Ovary (tissue), 7 donors: ENCODE measurements at regions not wholly inside any gene's neighbourhood (a gene's known extent, or its start where the extent isn't known, plus 50 kb on each side); places are given as distances from the start of the nearest gene placed in this dataset.

Source experiments
- DNase-seq, 5 donors: peaks; one replicate each; pipeline ENCODE4 v3.0.0-alpha.2; 2019 to 2020
- H3K27ac ChIP-seq, 2 donors: fragments of 200-600 bp; one replicate each; pipeline versions ENCODE4 v1.5.1 to v1.8.0; 2019 to 2022
- H3K27me3 ChIP-seq: fragments of 200-600 bp; one replicate; pipeline ENCODE4 v1.8.0; 2022
- H3K36me3 ChIP-seq: fragments of 200-600 bp; sonication (generic); one replicate; pipeline ENCODE4 v1.5.1; 2019
- H3K4me1 ChIP-seq: one replicate; pipeline ENCODE4 v1.8.1; 2013; ENCODE audit warnings: mild to moderate bottlenecking, moderate library complexity; ENCODE audit not compliant: insufficient read depth
- H3K4me3 ChIP-seq: fragments of 200-600 bp; sonication (generic); one replicate; pipeline ENCODE4 v1.5.1; 2017
- H3K9me3 ChIP-seq, 2 donors: fragments of 200-600 bp in 1 of 2; sonication (generic) in 1 of 2; one replicate each; pipeline versions ENCODE4 v1.5.1 to v1.8.1; 2013 to 2019; ENCODE audit warnings: mild to moderate bottlenecking in 1 of 2, moderate library complexity in 1 of 2
- EP300 ChIP-seq: sonication (generic); formaldehyde crosslinking; IDR thresholded peaks from one replicate; pipeline ENCODE4 v1.6.1; 2017; ENCODE audit warnings: antibody characterized with exemption
- POLR2A ChIP-seq: fragments of 450-650 bp; IDR thresholded peaks from one replicate; pipeline ENCODE4 v1.6.1; 2017; ENCODE audit warnings: antibody characterized with exemption, mild to moderate bottlenecking, moderate library complexity
- WGBS, 3 donors: extraction: QIAGEN DNeasy Blood & Tissue Kit in 1 of 3; methylation state at CpG; one replicate each; pipeline versions ENCODE4 v1.1.5 to v1.1.7; 2013 to 2017; 5-methylcytosine and 5-hydroxymethylcytosine counted together
- intact Hi-C, 4 donors: fragments of 100-400 bp; cut with DNase I; formaldehyde crosslinking; loops; one replicate each; pipeline versions ENCODE4 v1.11.0 to v1.15.1; 2022 to 2023
- TF ChIP-seq, protein P1 (sequence below), 3 donors: fragments of 450-650 bp in 2 of 3; fragments of 200-600 bp in 1 of 3; IDR thresholded peaks; one replicate each; pipeline versions ENCODE4 v1.5.1 to v1.8.0; 2016 to 2022; ENCODE audit warnings: antibody characterized with exemption in 3 of 3, mild to moderate bottlenecking in 1 of 3
- donor health status: DM: no; HTN: no; CAD: no; lungs with moderate emphysema.
- donor health status: DM: no; HTN: no; CAD: no.
- donor health status: Bipolar disorder and iron deficiency.
- donor health status: DM: no; HTN: no; CAD: no.
- donor health status: DM: yes; HTN: yes; CAD: no.

DNA sequence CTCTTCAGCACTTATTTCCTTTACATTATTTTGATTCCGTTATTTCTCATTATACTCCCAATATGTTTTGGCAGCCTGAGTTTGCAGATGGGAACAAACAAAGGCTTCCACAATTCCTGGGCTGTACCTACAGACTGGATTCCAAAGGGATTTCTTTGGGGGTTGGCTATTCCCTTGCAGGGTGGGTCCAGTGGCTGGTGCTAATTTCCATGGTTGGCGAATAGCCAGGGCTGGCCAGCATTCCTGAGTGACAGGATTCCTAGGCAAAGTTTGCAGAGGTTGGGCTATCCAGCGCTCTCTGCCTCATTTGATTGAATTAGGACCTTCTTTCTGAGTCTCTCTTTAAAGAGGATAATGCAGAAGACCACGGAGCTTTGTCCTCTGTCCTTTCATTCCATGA lies 207.4 kb downstream of the MAF start:
- 64 to 78% (median 75%) methylated on average over 4 of the region's 4 CpGs for WGBS, 3 donors
- TF ChIP-seq, protein P1, sequence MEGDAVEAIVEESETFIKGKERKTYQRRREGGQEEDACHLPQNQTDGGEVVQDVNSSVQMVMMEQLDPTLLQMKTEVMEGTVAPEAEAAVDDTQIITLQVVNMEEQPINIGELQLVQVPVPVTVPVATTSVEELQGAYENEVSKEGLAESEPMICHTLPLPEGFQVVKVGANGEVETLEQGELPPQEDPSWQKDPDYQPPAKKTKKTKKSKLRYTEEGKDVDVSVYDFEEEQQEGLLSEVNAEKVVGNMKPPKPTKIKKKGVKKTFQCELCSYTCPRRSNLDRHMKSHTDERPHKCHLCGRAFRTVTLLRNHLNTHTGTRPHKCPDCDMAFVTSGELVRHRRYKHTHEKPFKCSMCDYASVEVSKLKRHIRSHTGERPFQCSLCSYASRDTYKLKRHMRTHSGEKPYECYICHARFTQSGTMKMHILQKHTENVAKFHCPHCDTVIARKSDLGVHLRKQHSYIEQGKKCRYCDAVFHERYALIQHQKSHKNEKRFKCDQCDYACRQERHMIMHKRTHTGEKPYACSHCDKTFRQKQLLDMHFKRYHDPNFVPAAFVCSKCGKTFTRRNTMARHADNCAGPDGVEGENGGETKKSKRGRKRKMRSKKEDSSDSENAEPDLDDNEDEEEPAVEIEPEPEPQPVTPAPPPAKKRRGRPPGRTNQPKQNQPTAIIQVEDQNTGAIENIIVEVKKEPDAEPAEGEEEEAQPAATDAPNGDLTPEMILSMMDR (IDR thresholded peaks at IDR 0.05): no peak
- TF ChIP-seq POLR2A (no peak), EP300 (no peak)

DNA sequence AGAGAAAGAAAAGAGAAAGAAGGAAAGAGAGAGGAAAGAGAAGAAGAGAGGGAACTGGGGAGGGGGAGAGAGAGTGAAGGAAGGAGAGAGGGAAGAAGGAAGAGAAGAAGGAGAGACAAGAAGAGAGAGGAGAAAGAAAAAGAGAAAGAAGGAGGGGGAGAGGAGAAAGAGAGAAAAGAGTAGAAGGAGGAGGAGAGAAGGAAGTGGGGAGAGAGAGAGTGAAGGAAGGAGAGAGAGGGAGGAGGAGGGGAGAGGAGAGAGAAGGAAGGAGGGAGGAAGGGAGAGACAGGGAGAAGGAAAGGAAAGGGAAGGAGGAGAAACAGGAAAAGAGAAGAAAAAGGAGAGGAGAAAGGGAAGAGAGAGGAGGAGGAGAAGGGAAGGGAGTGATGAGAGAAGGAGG lies 208.5 kb downstream of the MAF start:
- intact Hi-C loops: no loop called here
- Histone ChIP-seq H3K36me3 (no peaks in the 10 kb centered on the region), H3K27ac (no peak overlapping the region), H3K4me1 (peaks cover 2% of the 10 kb centered on the region), H3K4me3 (no peak overlapping the region), H3K9me3 (no peaks in the 10 kb centered on the region), H3K27me3 (no peaks in the 10 kb centered on the region)
- DNase-seq: no peak
- no peak for TF ChIP-seq POLR2A

More for the DNA sequence above, 207.4 kb downstream of the MAF start:
- Histone ChIP-seq H3K4me3 (no peak overlapping the region), H3K4me1 (peaks cover 2% of the 10 kb centered on the region), H3K9me3 (no peaks in the 10 kb centered on the region), H3K27ac (no peak overlapping the region), H3K36me3 (no peaks in the 10 kb centered on the region), H3K27me3 (no peaks in the 10 kb centered on the region)
- no peak for DNase-seq
- intact Hi-C loops: no loop called here

DNA sequence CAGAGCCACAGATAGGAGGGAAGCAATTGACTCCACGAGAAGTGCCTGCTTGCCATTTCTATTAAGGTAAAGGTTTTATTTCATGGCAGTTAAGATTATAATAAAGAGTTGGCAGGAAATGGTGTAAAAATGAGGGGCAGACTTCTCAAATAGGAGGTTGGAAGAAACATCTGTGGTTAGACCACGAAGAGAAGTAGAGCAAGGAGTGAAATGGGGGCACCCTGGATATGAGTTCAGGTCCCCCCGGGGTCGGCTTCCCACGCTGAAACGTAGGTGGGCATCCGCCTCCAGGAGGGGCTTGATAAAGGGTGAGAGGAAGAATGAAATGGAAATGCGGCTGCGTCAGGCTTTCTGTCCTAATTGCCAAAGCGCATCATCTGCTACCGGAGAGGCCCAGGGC lies 209.1 kb downstream of the MAF start:
- TF ChIP-seq POLR2A: no peak
- no peak for TF ChIP-seq EP300
- TF ChIP-seq, protein P1 (IDR thresholded peaks at IDR 0.05): no peak
- intact Hi-C loops: no loop called here
- Histone ChIP-seq H3K4me1 (peaks cover 2% of the 10 kb centered on the region), H3K36me3 (no peaks in the 10 kb centered on the region), H3K27me3 (no peaks in the 10 kb centered on the region), H3K9me3 (no peaks in the 10 kb centered on the region), H3K4me3 (no peak overlapping the region), H3K27ac (no peak overlapping the region)
- 92 to 93% (median 93%) methylated on average over 11 of the region's 11 CpGs for WGBS, 3 donors
- DNase-seq: no peak

DNA sequence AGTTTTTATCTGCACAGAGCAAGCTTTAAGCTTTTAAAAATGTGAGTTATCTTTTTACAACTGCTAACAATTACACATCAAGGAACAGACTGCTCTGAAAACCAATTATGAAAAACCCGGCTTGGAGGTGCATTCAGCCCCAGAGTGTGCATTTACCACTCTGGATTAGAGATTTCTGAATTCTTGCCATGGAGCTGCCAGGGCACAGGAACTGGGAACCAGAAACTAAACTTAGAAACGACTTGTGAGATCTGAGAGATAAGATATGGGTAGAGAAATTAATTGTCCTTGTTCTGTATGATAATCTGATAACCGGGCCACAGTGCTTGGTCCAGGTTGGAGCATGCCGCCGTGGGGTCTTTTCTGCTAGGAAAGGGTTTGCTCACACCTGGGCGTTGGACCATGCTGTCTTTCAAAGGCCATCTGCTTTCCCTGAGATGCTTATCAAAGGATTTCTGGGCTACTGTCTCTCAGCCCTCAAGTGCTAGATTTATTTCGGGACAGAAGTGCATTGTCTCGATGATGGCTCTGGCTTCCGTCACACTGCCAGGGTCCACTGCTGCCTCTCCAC lies 210.0 kb downstream of the MAF start:
- DNase-seq: no peak
- H3K9me3 ChIP-seq: no peaks in the 10 kb centered on the region
- H3K4me3 ChIP-seq: no peak overlapping the region
- H3K36me3 ChIP-seq: no peaks in the 10 kb centered on the region
- TF ChIP-seq, protein P1 (IDR thresholded peaks at IDR 0.05): no peak
- TF ChIP-seq POLR2A: no peak
- no peak for TF ChIP-seq EP300
- WGBS, 3 donors: 73 to 77% (median 73%) methylated on average over 9 of the region's 9 CpGs
- peaks cover 2% of the 10 kb centered on the region for H3K4me1 ChIP-seq
- no peak overlapping the region for H3K27ac ChIP-seq
- no peaks in the 10 kb centered on the region for H3K27me3 ChIP-seq
- intact Hi-C loops: no loop called here

DNA sequence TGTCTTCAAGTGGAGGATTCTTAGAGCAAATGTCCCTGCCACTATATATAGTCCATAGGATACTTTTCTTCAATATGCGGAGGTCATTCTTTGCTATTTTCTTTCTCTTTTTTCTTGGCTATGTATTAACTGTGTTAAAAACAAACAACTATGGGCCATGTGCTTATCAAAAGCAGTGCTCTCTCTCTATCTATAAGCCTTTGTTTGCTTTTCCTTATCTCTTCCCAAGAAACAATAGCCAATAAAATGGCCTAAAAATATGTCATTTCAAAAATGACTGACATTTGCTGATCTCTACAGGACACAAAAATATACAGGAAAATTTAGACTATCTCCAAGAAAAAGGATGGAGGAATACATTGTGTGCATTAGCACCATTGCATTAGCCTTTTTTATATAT lies 212.1 kb downstream of the MAF start:
- Histone ChIP-seq H3K4me1 (peaks cover 2% of the 10 kb centered on the region), H3K27ac (no peak overlapping the region), H3K9me3 (no peaks in the 10 kb centered on the region), H3K27me3 (no peaks in the 10 kb centered on the region), H3K4me3 (no peak overlapping the region), H3K36me3 (no peaks in the 10 kb centered on the region)
- TF ChIP-seq, protein P1 (IDR thresholded peaks at IDR 0.05): no peak
- TF ChIP-seq EP300 (no peak), POLR2A (no peak)
- WGBS, 3 donors: 93 to 98% (median 96%) methylated on average over 1 of the region's 1 CpG
- intact Hi-C loops: no loop called here
- DNase-seq: no peak
